Anterior cingulate cortex (tissue), 58 donors: ENCODE measurements at regions not wholly inside any gene's neighbourhood (a gene's known extent, or its start where the extent isn't known, plus 50 kb on each side); places are given as distances from the start of the nearest gene placed in this dataset.

Experiments
- DNase-seq, 58 donors: peaks; one replicate each; lab custom pipeline; 2025; lab: John Stamatoyannopoulos, UW

DNA sequence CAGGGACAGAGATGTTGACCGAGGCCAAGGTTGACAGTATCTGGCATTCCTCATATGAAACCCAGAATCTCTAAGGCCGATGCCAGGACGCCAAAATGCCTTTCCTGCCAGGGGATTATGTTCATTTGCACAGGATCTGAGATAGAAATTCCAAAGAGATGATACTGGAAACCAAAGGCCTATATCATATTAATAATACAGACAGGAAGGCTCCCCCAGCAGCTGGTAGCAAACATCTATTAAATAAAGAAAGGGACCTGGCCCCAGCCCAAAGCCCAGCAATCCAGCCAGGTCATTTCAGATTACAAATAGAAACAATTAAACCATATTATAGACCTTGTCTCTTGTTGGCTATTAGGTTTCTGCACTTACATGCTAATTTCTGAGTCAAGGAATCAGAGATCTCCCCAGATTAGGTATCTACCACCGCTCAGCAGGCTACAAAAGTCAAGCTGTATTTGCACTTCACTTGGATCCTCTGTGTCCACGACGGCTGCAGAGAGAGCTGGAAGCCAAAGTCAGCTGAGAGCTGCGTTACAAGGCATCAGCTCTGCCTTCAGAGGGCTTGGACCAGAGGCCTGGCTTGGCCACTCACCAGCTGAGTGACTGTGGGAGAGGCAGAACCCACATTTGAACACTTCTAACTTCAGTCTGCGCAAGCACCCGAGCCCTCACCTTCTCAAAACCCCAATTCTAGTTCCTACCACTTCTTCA is 269.3 kb upstream of the SIX2 start:
- no peak for DNase-seq

DNA sequence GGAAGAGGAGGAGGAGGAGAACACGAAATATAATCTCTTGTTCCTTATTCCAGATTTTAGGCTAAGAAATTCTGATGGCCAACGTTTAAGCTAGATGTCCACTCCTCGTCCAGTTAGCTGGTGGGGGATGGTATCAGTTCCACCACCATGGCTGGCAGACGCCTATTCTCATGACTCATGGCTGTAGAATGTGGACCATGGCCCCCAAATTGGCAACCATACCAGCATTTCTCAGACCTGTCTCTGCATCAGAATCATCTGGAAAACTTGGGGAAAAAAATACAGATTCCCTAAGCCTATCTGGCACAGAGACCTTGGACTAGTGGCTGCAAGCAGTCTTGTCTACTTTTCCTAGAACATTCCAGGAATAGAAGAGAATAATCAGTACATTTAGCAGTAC is 267.7 kb upstream of the SIX2 start:
- DNase-seq = no peak

DNA sequence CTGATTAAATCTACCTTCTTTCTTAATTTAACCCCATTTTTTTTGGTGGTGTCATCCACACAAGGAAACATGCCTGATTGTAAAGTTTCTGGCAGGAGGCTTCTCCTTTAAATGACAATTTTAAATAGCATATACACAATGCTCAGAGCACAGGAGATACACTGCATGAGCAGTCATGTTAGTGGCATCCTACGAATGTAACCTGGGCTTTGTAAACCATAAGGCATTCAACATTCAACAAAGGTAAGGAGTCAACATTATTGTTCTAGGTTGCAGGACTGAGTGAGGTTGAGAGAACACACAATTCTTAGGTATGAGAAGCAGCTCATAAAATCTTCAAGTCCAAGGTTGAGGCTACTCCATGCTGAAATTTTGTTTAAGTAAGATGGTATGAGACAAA is 266.6 kb upstream of the SIX2 start:
- DNase-seq = no peak

DNA sequence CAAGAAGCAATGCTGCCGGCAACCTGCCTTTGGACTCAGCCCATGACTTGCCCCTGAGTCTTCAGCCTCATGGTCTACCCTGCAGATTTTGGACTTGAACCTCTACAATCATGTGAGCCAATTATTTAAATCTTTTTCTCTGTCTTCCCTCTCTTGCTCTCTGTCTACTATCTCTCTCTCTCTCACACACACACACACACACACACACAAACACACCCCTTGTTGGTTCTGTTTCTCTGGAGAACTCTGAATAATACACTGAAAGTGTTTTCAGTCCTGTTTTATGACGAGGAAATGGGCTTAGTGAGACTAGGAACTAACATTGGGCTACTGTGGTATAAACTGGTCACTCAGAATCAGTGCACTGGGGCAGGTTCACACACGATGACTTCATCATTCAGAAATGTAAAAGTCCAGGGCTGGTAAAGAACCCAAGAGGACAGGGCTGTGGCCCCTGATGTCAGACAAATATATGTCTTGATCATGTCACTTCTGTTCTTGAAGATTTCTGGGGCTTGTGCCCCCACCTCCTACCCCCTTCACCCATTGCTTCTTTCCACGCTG is 266.1 kb upstream of the SIX2 start:
- no peak for DNase-seq

DNA sequence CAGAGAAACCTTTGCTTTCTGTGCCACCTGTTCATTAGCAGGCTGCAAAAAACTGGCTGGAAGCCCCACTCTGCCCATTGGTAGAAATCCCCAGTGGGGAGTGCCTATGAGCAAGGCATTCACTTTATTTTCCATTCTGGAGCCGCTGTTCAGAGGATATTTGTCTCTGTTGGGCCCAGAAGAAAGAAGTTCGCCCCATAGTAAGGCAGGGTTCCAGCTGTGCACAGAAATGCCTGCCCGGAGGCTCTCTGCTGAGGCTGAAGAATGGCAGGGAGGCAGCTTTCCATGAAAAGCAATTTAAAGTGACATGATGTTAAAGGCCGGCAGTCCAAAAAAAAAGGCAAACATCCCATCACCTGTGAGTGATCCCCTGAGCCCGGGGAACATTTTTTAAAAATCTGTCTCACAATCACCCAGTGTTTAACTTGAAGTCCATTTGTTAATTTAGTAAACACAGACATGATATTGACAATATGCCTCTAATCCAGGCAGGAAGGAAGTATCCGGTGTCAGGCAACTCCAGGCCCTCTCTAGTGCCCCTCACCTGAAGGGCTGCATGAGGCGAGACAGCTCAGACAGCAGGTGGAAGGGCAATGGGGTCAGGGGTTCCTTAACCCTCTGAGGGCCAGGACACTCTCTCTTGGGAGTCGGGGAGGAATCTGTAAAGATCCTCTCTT is 265.1 kb upstream of the SIX2 start:
- peak in 7 of 58 donors; percentile 1 to 19 (median 5) for DNase-seq

DNA sequence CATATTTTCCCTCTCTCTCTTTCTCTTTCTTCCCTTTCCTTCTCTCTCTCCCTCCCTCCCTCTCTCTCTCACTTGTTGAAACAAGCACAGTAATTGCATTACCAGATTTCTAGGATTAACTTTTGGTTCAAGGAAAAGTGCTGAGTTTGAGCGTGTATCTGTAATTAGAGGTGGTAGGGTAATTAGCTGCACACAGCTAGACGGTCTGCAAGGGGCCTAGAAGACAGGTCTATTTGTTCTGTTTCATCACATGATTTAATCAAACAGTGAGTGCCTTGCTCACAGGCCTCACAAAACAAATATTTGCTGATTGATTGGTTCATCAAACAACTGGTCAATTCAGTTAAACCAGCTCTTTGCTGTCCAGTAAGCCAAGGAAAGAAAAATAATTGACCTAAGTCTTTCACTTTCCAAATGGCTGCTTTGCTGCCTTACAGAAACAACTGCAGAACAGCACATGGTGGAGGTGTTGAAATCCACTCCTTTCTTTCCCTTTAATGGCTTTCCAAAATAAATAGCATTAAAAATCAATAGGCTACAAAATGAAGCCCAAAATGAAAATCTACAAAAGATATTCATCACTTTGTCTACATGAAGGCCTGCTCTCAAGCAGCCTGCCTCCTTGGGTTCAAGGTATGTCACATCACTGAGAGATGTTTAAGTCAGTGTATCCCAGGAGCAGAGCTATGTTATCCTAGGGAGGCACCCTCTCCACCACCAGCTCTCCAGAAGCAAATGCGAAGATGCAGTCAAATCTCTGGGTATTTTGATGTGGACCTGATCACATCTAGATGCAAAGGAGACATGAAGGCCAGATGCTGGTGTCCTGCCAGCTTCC is 264.4 kb upstream of the SIX2 start:
- DNase-seq = no peak

DNA sequence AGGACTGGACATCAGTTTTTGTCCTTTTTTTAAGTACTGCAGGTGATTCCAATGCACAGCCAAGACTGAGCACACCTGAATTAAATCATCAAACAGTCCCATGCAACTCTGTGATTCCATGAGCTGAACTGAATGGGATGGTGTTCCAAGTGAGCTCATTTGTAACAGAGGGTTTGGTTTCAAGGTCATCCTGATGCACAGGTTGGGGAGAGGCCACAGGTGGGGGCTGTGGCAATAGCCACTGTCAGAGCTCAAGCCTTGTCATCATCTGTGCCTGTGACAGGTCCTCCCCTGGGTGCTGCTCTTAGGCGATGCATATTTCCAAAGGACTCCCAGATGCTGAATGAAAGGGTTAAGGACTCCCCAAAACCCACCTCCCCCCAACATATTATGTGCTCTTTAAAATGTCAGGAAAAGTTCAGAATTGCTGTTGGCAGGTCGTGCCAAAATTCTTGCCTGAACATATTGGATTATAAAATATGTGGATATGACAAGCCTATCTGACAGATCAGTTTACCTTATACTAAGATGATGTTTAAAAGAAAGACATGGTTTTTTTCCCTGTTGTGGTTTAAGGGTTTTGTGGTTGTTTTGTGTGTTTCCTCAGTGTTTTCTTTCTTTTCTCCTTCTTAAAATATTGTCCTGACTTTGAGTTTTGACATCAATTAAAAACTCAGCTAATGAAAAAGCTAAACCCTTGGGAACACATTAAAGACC is 263.5 kb upstream of the SIX2 start:
- no peak for DNase-seq

DNA sequence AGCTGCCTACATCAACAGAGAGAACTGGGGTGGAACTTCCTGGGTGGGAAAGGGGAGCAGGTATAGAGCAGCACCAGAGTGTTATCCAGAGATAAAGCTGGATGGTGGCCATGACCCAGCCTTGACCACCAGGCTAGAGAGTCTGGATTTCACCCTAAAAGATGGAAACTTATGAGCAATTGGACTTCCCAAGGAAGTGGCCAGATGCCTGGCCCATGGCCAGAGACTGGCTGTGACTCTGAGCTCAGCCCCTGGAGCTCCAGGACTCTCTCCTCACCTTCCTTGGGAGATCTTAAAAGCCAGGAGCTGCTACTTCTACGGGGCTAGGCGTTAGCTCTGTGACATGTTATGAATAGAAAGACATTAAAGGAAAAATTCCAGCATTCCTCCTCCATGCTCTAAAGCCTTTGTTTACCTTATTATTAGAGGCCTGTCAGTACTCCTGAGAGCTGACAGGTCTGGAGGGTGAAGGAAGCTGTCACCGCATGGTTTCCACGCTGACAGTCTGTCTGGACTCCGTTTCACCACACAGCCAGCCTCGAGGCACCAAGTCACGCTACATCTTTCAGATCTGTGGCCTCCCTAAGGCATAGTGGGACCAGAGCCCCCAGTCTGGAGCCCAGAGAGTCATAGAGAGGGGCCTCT is 260.0 kb upstream of the SIX2 start:
- DNase-seq = no peak

DNA sequence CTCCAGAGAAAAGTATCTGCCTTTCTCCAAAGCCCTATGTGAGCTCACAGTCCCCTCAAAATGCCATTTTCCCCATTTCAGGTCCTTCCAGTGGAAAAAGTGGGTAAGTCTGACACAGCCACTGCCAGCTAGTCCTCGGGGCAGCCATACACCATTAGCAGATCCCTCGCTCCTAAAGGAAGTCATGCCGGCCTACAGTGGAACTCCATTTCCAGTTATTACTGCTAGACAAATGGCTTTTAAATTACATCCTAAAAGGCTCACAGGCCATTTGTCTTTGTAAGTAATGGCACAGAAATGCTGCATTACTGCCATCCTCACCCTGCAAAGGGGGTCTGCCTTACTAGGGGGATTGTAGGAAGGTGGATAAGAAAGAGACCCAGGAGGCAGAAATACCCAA is 259.4 kb upstream of the SIX2 start:
- no peak for DNase-seq

DNA sequence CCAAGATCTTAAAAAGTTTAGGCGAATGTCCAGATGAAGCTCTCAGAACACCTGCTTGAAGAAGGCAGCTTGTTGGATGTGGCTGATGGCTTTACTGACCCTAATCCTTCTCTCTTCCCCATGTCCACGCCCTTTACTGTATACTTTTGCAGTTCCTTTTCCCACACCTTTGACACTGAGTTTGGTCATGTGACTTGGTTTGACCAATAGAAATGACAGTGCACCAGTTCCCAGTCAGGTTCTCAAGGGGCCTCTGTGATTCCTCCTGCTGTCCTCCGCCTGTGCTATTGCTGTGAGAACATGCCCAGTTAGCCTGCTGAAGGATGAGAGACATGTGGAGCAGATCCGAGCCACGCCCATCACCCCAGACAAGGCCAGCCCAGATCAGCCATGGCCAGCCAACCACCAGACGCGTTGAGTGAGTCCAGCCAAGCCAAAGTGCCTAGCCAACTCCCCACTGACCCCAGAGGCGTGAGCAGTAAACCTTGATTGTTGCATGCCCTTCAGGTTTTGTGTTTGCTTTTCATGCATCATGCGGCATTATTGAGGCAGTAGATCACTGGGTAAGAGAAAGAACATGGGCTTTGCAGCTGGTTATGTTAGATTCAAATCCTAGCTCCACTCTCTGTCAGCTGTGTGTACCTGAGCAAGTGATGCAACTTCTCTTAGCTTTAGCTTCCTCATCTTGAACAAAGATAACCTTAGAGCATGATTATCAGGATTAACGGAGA is 258.0 kb upstream of the SIX2 start:
- no peak for DNase-seq

DNA sequence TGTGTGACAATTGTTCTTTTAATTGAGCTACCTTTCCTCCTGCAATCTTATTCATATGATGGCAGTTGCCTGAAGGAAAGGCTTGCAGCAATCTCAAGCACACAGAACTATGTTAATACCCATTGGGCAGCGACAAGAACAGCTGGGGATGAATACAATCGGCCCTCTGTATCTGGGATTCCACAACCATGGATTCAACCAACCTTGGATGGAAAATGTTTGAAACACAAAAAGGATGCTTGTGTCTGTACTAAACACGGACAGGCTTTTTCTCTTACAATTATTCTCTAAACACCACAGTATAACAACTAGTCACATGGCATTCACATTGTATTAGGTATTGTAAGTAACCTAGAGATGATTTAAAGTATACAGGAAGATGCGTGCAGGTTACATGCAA is 256.1 kb upstream of the SIX2 start:
- DNase-seq = peak in 5 of 58 donors; percentile 7 to 28 (median 10)

DNA sequence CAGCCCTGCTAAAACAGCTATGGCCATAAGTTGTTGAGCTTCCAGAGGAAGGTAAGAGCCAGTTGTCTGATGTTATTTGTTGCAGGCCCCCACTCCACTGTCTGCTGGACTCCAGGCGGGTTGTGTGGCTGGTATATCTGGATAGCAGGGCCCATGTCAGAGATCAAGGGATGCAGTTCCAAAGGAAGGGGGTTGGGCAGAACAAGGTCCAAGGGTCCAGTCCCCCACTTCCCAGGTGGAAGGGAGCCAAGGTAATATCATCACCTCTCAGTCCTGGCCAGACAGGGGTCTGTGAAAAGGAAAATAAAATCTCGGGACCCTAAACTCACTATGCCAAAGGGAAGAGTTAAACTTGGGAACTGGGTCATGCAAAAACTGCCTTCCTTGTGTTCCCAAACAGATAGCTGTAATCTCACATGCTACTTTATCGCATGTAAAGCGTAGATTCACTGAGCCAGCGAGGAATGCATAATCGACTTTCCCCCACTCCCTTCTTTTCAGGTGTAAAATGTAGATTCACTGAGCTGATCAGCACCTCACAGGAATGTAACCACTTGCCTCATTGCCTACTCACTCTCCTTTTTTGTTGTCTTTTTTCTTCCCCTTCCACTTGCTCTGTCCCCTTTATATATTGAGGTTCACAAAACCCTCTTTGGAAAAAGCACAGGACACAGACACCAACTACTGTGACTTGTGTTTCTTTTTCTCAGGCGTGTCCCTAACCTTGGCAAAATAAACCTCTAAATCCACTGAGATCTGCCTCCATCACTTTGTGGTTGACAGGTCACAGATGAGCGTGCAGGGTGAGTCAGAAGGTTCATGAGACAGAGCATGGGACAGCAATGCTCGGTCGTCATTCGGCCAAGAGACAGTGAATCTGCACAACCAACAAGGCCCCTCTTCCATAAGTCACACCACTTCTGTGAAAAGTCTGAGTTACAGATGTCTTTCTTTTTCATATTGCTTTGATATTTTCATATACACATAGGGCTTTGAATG is 255.3 kb upstream of the SIX2 start:
- DNase-seq = no peak

DNA sequence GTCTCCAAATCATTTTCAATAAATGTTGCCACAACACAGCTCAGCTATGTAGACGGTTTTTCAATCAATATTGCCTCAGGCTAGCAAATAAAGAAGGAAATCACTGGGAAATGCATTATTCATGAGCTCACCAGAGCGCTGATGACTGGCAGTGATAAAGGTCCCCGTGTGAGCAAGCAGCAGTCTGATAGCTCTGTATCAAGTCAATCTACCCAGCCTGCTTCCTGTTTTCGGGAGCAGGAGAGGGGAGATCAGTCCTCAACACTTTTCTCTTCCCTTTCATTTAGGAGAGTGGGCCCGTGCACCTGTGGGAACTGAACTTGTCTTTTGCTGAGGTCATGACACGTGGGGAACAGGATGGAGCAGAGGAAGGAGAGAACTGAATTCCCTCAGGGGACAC is 253.9 kb upstream of the SIX2 start:
- DNase-seq = no peak

DNA sequence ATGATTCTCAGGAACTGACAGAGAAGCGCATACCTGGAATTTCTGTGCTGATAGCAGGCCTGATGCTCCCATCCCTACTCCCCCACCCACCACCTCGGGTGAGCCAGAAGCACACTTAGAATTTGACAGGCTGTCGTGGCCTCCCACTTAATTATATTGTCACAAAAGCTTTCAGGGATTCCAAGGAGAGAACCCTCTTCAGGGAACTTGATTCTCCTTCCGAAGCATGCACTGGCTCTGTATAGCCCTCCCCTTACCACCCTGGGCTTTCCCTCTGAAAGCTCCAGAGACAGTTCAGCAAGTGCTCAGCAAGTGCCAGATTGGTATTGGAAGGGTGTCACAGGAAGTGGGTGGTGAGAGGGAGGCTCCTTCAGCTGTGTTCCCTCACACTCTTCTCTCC is 252.5 kb upstream of the SIX2 start:
- DNase-seq = peak in 3 of 58 donors; percentile 7 to 25 (median 23)

DNA sequence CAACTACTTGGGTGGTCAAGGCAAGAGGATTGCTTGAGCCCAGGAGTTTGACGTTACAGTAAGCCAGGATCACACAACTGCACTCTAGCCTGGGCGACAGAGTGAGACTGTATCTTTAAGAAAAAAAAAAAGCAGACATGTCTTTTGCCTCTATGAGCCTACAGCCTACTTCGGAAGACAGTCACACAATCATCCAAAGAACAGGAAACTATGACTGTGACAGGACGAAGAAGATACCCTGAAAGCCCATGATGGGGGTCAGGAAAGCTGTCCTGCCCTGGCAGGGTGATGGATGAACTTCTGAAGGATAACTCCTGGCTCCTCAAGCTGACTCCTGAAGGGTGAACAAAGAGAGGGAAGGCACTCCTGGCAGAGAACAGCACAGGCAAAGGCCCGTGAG is 251.7 kb upstream of the SIX2 start:
- no peak for DNase-seq

DNA sequence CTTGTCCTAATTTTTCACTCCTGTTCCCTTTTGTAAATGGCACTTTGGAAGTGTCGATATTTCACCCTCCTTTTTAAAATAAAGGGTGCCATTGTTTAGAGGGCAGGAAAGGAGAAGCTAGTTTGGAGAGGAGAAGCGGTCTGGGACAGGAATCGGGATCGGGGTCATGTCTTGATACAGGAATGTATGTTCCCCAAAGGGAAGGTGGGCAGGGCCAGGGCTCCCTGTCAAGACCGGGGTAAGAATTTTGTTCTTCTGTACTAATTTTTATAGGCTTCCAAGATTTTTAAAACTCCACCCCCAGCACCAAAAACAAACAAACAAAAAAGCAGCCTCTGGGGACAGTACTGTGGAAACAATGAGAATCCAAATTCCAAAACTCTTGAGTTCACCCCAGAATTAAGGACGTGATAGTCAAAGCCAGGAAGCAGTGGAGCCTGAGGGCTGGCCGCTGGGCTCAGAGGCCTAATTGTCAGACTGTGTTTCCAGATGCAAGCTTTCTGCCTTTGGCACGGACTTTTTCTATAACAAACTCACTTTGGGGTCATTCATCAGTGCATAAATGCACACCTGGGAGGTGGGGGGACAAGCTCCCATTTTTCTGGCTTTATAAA is 250.4 kb upstream of the SIX2 start:
- DNase-seq = no peak

DNA sequence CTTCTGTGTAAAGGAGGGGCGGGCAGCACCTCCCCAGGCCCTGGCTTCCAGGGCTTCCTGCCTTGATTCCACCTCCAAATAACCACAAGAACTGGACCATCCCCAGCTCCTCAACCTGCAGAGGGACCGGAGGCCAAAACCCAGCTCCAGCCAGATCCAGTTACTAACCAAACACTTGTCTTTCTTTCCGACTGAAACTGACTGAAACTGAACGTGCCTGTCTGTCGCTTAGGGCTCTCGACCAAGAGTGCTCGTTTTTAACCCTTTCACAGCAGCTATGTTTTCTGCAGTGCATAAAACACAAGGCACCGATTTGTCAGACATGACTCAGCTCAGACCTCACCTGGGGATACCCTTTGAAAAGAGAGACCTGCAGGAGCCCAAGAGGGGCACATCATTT is 249.9 kb upstream of the SIX2 start:
- DNase-seq = no peak

DNA sequence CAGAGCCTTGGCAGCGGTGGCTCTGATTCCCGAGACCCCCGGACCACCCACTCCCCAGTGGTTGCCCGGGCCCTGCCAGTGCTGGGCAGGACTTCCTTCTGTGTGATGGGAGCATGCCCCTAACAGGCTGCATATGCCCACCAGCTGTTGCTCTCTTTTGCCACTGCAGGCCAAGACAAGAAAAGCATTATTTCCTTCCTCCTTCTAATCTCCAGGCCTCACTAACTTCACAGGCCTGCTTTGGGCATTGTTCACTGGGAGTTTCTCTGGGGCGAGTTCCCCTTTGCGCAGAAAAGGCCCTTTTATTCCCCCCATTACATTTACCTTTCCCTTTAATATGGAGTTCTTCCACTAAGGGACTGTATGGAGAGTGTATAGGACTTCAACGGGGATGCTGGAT is 249.1 kb upstream of the SIX2 start:
- DNase-seq = no peak
